ENCODE measurements at regions not wholly inside any gene's neighbourhood (a gene's known extent, or its start where the extent isn't known, plus 50 kb on each side); places are given as distances from the start of the nearest gene placed in this dataset.

GRCh38 chr22:22751043-22751603 lies 106.7 kb downstream of the GGTLC2 start:
- no peak overlapping the region for H3K4me3 ChIP-seq (ENCODE audit: low read depth, low read length)
- TF ChIP-seq POLR2A (IDR thresholded peaks at IDR 0.05; ENCODE audit: extremely low read depth, insufficient read length) (no peak), MYC (IDR thresholded peaks at IDR 0.05; ENCODE audit: low read depth, low read length) (no peak), MAX (IDR thresholded peaks at IDR 0.05; ENCODE audit: low read depth, low read length) (no peak), CTCF (IDR thresholded peaks at IDR 0.05; ENCODE audit: low read depth, low read length) (no peak)
- DNase-seq (ENCODE audit: low read depth): no peak

GRCh38 chr22:22752199-22752555 lies 107.8 kb downstream of the GGTLC2 start:
- no peak for DNase-seq (ENCODE audit: low read depth)
- no peak overlapping the region for H3K4me3 ChIP-seq (ENCODE audit: low read depth, low read length)
- TF ChIP-seq POLR2A (IDR thresholded peaks at IDR 0.05; ENCODE audit: extremely low read depth, insufficient read length): no peak
- no peak for TF ChIP-seq CTCF (IDR thresholded peaks at IDR 0.05; ENCODE audit: low read depth, low read length)
- no peak for TF ChIP-seq MAX (IDR thresholded peaks at IDR 0.05; ENCODE audit: low read depth, low read length)
- TF ChIP-seq MYC (IDR thresholded peaks at IDR 0.05; ENCODE audit: low read depth, low read length): no peak

GRCh38 chr22:22752556-22753477 lies 108.4 kb downstream of the GGTLC2 start:
- TF ChIP-seq CTCF (IDR thresholded peaks at IDR 0.05; ENCODE audit: low read depth, low read length) (no peak), POLR2A (IDR thresholded peaks at IDR 0.05; ENCODE audit: extremely low read depth, insufficient read length) (no peak), MYC (IDR thresholded peaks at IDR 0.05; ENCODE audit: low read depth, low read length) (peak; percentile 49; the same call in 1 of the 2 replicates), MAX (IDR thresholded peaks at IDR 0.05; ENCODE audit: low read depth, low read length) (peak; percentile 67; the same call in 1 of the 2 replicates)
- H3K4me3 ChIP-seq (ENCODE audit: low read depth, low read length): no peak overlapping the region
- DNase-seq (ENCODE audit: low read depth): peak; percentile 59

GRCh38 chr22:22753526-22754267 lies 109.3 kb downstream of the GGTLC2 start:
- H3K4me3 ChIP-seq (ENCODE audit: low read depth, low read length): no peak overlapping the region
- peak; percentile 70 for DNase-seq (ENCODE audit: low read depth)

More at GRCh38 chr22:22753526-22754267, 109.3 kb downstream of the GGTLC2 start:
- peak; percentile 83 for TF ChIP-seq CTCF (IDR thresholded peaks at IDR 0.05; ENCODE audit: low read depth, low read length)
- no peak for TF ChIP-seq MAX (IDR thresholded peaks at IDR 0.05; ENCODE audit: low read depth, low read length)
